ENCODE measurements at regions not wholly inside any gene's neighbourhood (a gene's known extent, or its start where the extent isn't known, plus 50 kb on each side); places are given as distances from the start of the nearest gene placed in this dataset.

DNA sequence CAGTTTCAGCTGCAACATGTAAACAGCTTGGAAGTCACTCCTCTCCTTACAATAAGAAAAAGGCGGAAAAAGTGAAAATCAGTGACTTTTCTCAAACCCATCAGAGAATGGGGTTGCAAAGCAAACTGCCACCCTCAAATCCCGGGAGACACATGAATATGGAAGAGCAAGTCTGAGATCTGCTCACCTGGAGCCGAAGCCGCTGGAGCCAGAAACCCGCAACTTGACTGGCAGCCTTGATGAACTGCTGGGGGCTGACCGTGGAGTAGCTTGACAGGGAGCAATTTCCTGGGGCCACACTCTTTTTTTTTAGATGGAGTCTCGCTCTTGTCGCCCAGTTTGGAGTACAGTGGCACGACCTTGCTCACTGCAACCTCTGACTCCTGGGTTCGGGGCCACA lies 208.2 kb downstream of the KIF26A start:
- no peaks in the 10 kb centered on the region for H4K20me1 ChIP-seq (ENCODE audit: insufficient read depth)
- no peaks in the 10 kb centered on the region for H3K9me2 ChIP-seq (ENCODE audit: insufficient read depth, low read length)
- no peak overlapping the region for H3K4me2 ChIP-seq (ENCODE audit: low read length)
- no peaks in the 10 kb centered on the region for H3K27me3 ChIP-seq (ENCODE audit: insufficient read depth, low read depth, low read length)
- TF ChIP-seq MXI1 (conservative IDR thresholded peaks at IDR 0.05; ENCODE audit: poor library complexity, severe bottlenecking) (no peak), CTCF (IDR thresholded peaks at IDR 0.05; ENCODE audit: poor library complexity, severe bottlenecking) (no peak), REST (IDR thresholded peaks at IDR 0.05; ENCODE audit: borderline replicate concordance) (no peak), EZH2 (IDR thresholded peaks at IDR 0.05; ENCODE audit: borderline replicate concordance, insufficient read depth, low read length, poor library complexity, severe bottlenecking) (no peak), SMC3 (conservative IDR thresholded peaks at IDR 0.05; ENCODE audit: poor library complexity) (no peak), RAD21 (conservative IDR thresholded peaks at IDR 0.05) (no peak), EP300 (conservative IDR thresholded peaks at IDR 0.05; ENCODE audit: poor library complexity, severe bottlenecking) (no peak), POLR2AphosphoS5 (IDR thresholded peaks at IDR 0.05) (no peak), TAF1 (IDR thresholded peaks at IDR 0.05; ENCODE audit: low read depth) (no peak)
- no peak overlapping the region for H3K4me3 ChIP-seq (ENCODE audit: low read length)
- no peaks in the 10 kb centered on the region for H3K9me3 ChIP-seq (ENCODE audit: low read length)
- H3K36me3 ChIP-seq (ENCODE audit: insufficient read depth, low read length): no peaks in the 10 kb centered on the region
- H3K79me2 ChIP-seq (replicated peaks; ENCODE audit: insufficient read depth, low read length): no peaks in the 10 kb centered on the region
- H3F3A ChIP-seq (ENCODE audit: insufficient read depth, low read length, poor library complexity, severe bottlenecking): no peaks in the 10 kb centered on the region
- H3K27ac ChIP-seq (ENCODE audit: low read length): no peak overlapping the region
- no peak overlapping the region for H3K9ac ChIP-seq (ENCODE audit: low read length)
- H2AFZ ChIP-seq (ENCODE audit: low read depth, low read length): no peak overlapping the region

DNA sequence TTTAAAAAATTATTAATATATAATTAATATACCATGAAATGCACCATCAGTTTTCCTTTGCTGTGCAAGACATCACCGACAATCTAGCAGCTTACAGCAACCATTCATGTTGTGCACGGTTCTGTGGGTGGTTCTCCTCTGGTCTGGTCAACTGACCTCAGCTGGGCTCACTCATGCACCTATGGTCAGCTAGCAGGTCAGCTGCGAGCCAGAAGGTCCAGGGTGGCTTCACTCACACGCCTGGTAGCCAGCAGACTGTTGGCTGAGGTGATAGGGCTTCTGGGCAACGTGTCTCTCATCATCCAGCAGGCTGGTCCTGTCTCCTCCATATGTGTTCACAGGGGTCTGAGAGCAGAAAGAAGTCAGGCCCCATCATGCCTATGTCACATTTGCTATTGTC lies 210.4 kb downstream of the KIF26A start:
- Histone ChIP-seq H3K4me2 (ENCODE audit: low read length) (no peak overlapping the region), H4K20me1 (ENCODE audit: insufficient read depth) (no peaks in the 10 kb centered on the region), H2AFZ (ENCODE audit: low read depth, low read length) (no peak overlapping the region), H3K9me3 (ENCODE audit: low read length) (no peaks in the 10 kb centered on the region), H3K36me3 (ENCODE audit: insufficient read depth, low read length) (no peaks in the 10 kb centered on the region), H3K27ac (ENCODE audit: low read length) (no peak overlapping the region), H3F3A (ENCODE audit: insufficient read depth, low read length, poor library complexity, severe bottlenecking) (no peaks in the 10 kb centered on the region), H3K27me3 (ENCODE audit: insufficient read depth, low read depth, low read length) (no peaks in the 10 kb centered on the region), H3K79me2 (replicated peaks; ENCODE audit: insufficient read depth, low read length) (no peaks in the 10 kb centered on the region), H3K9me2 (ENCODE audit: insufficient read depth, low read length) (no peaks in the 10 kb centered on the region), H3K4me3 (ENCODE audit: low read length) (no peak overlapping the region), H3K9ac (ENCODE audit: low read length) (no peak overlapping the region)
- TF ChIP-seq TAF1 (IDR thresholded peaks at IDR 0.05; ENCODE audit: low read depth) (no peak), CTCF (IDR thresholded peaks at IDR 0.05; ENCODE audit: poor library complexity, severe bottlenecking) (no peak), EP300 (conservative IDR thresholded peaks at IDR 0.05; ENCODE audit: poor library complexity, severe bottlenecking) (no peak), EZH2 (IDR thresholded peaks at IDR 0.05; ENCODE audit: borderline replicate concordance, insufficient read depth, low read length, poor library complexity, severe bottlenecking) (no peak), POLR2AphosphoS5 (IDR thresholded peaks at IDR 0.05) (no peak), MXI1 (conservative IDR thresholded peaks at IDR 0.05; ENCODE audit: poor library complexity, severe bottlenecking) (no peak), REST (IDR thresholded peaks at IDR 0.05; ENCODE audit: borderline replicate concordance) (no peak), RAD21 (conservative IDR thresholded peaks at IDR 0.05) (no peak), SMC3 (conservative IDR thresholded peaks at IDR 0.05; ENCODE audit: poor library complexity) (no peak)
